ENCODE measurements at regions not wholly inside any gene's neighbourhood (a gene's known extent, or its start where the extent isn't known, plus 50 kb on each side); places are given as distances from the start of the nearest gene placed in this dataset.
A peak's percentile ranks its signal among the peaks of the same experiment; 100 is the strongest.
"Not testable (repeated sequence)": the region's sequence is repeated elsewhere in the genome, so short reads cannot be mapped to it uniquely, and the experiment has no call there.

GRCh38 chr2:111549174-111549573 lies 334.8 kb downstream of the ANAPC1 start:
- DNase-seq (ENCODE audit: low read depth in 2 of 3, low spot score in 2 of 3): not testable (repeated sequence)

- DNase-seq (ENCODE audit: low read depth in 2 of 3, low spot score in 2 of 3): not testable (repeated sequence)
Measured at GRCh38 chr2:111551428-111551827, 332.6 kb downstream of the ANAPC1 start.

GRCh38 chr2:111552625-111553024 lies 331.4 kb downstream of the ANAPC1 start:
- not testable (repeated sequence) for DNase-seq (ENCODE audit: low read depth in 2 of 3, low spot score in 2 of 3)

- not testable (repeated sequence) for DNase-seq (ENCODE audit: low read depth in 2 of 3, low spot score in 2 of 3)
Measured at GRCh38 chr2:111559301-111559700, 324.7 kb downstream of the ANAPC1 start.

GRCh38 chr2:111559814-111560213 lies 324.2 kb downstream of the ANAPC1 start:
- DNase-seq (ENCODE audit: low read depth in 2 of 3, low spot score in 2 of 3): not testable (repeated sequence)

- DNase-seq (ENCODE audit: low read depth in 2 of 3, low spot score in 2 of 3): not testable (repeated sequence)
Measured at GRCh38 chr2:111566068-111566467, 317.9 kb downstream of the ANAPC1 start.

GRCh38 chr2:111567233-111567632 lies 316.8 kb downstream of the ANAPC1 start:
- not testable (repeated sequence) for DNase-seq (ENCODE audit: low read depth in 2 of 3, low spot score in 2 of 3)

GRCh38 chr2:111569356-111570199 lies 314.4 kb downstream of the ANAPC1 start:
- peak in 1 of 3 donors; percentile 10 for DNase-seq (ENCODE audit: low read depth in 2 of 3, low spot score in 2 of 3)

GRCh38 chr2:111570300-111571114 lies 313.5 kb downstream of the ANAPC1 start:
- peak in 1 of 3 donors; percentile 5 for DNase-seq (ENCODE audit: low read depth in 2 of 3, low spot score in 2 of 3)

GRCh38 chr2:111574803-111575202 lies 309.2 kb downstream of the ANAPC1 start:
- DNase-seq (ENCODE audit: low read depth in 2 of 3, low spot score in 2 of 3): not testable (repeated sequence)

- not testable (repeated sequence) for DNase-seq (ENCODE audit: low read depth in 2 of 3, low spot score in 2 of 3)
Measured at GRCh38 chr2:111577154-111577885, 306.7 kb downstream of the ANAPC1 start.

- DNase-seq (ENCODE audit: low read depth in 2 of 3, low spot score in 2 of 3): peak in 1 of 3 donors; percentile 2
Measured at GRCh38 chr2:111579500-111580134, 304.4 kb downstream of the ANAPC1 start.

GRCh38 chr2:111580616-111581015 lies 303.4 kb downstream of the ANAPC1 start:
- not testable (repeated sequence) for DNase-seq (ENCODE audit: low read depth in 2 of 3, low spot score in 2 of 3)

GRCh38 chr2:111582090-111582489 lies 301.9 kb downstream of the ANAPC1 start:
- not testable (repeated sequence) for DNase-seq (ENCODE audit: low read depth in 2 of 3, low spot score in 2 of 3)

- not testable (repeated sequence) for DNase-seq (ENCODE audit: low read depth in 2 of 3, low spot score in 2 of 3)
Measured at GRCh38 chr2:111583480-111583879, 300.5 kb downstream of the ANAPC1 start.

- not testable (repeated sequence) for DNase-seq (ENCODE audit: low read depth in 2 of 3, low spot score in 2 of 3)
Measured at GRCh38 chr2:111584540-111584939, 299.5 kb downstream of the ANAPC1 start.

- DNase-seq (ENCODE audit: low read depth in 2 of 3, low spot score in 2 of 3): not testable (repeated sequence)
Measured at GRCh38 chr2:111584950-111585349, 299.0 kb downstream of the ANAPC1 start.

- not testable (repeated sequence) for DNase-seq (ENCODE audit: low read depth in 2 of 3, low spot score in 2 of 3)
Measured at GRCh38 chr2:111586014-111586413, 298.0 kb downstream of the ANAPC1 start.

- not testable (repeated sequence) for DNase-seq (ENCODE audit: low read depth in 2 of 3, low spot score in 2 of 3)
Measured at GRCh38 chr2:111595072-111595471, 288.9 kb downstream of the ANAPC1 start.

Data from hematopoietic multipotent progenitor cell (in vitro differentiated cells).